ENCODE measurements at regions not wholly inside any gene's neighbourhood (a gene's known extent, or its start where the extent isn't known, plus 50 kb on each side); places are given as distances from the start of the nearest gene placed in this dataset.

- intact Hi-C loops (cut with micrococcal nuclease) = no loop called here
- Histone ChIP-seq H3K9me1 (replicated peaks; ENCODE audit: control insufficient read depth, extremely low read depth, insufficient read depth, low read length) (no peaks in the 10 kb centered on the region), H4K20me1 (replicated peaks; ENCODE audit: control insufficient read depth, extremely low read depth, insufficient read depth, low read length) (no peaks in the 10 kb centered on the region), H3K27ac (ENCODE audit: insufficient read depth, low read depth, low read length) (no peak overlapping the region), H3K9ac (replicated peaks; ENCODE audit: extremely low read depth, insufficient read depth, low read length) (no peak overlapping the region), H3K4me1 (ENCODE audit: control insufficient read depth, extremely low read depth, insufficient read depth, low read length) (no peaks in the 10 kb centered on the region), H3K4me3 (replicated peaks in 1 of 3; ENCODE audit: insufficient read depth in 1 of 3, low read depth in 1 of 3, low read length in 3 of 3) (no peak overlapping the region), H3K27me3 (ENCODE audit: control insufficient read depth in 2 of 2, insufficient read depth in 2 of 2, low read length in 2 of 2) (no peaks in the 10 kb centered on the region), H3K79me2 (ENCODE audit: control insufficient read depth, insufficient read depth, low read length) (no peaks in the 10 kb centered on the region), H2AFZ (ENCODE audit: low read depth, low read length) (no peak overlapping the region), H3K9me3 (replicated peaks; ENCODE audit: control insufficient read depth, insufficient read depth, low read length) (no peaks in the 10 kb centered on the region), H3K4me2 (ENCODE audit: insufficient read depth, low read length) (no peak overlapping the region), H3K36me3 (ENCODE audit: control insufficient read depth in 2 of 2, extremely low read depth in 1 of 2, insufficient read depth in 2 of 2, low read length in 2 of 2) (no peaks in the 10 kb centered on the region)
- DNase-seq (ENCODE audit: low read depth, low spot score) (no peak), FAIRE-seq (no peak)
- no TSS peak for BruUV-seq (replicated peaks)
- dilution Hi-C loops (cut with MboI; ENCODE audit: extremely low pct_ligation_motif_present, low sequenced_read_pairs) = no loop called here
- ChIA-PET POLR2A (no interaction called here), CTCF (no interaction called here)
- no peak for TF ChIP-seq MYC (IDR thresholded peaks at IDR 0.05; ENCODE audit: low read depth, low read length)
- no peak for TF ChIP-seq JUN (IDR thresholded peaks at IDR 0.05; ENCODE audit: borderline replicate concordance, insufficient read depth, insufficient read length, low read depth)
- TF ChIP-seq POLR2A (IDR thresholded peaks at IDR 0.05; ENCODE audit: low read depth, low read length) = no peak
- TF ChIP-seq MAX (IDR thresholded peaks at IDR 0.05; ENCODE audit: insufficient read depth, insufficient read length) = no peak
- no peak for TF ChIP-seq FOS (IDR thresholded peaks at IDR 0.05; ENCODE audit: borderline replicate concordance, insufficient read depth, low read length)
- TF ChIP-seq GATA2 (IDR thresholded peaks at IDR 0.05; ENCODE audit: insufficient read depth, insufficient read length, low read depth, low read length) = no peak
- TF ChIP-seq CTCF (IDR thresholded peaks at IDR 0.05; ENCODE audit: extremely low read depth in 1 of 2, insufficient read depth in 1 of 2, low read depth in 1 of 2, low read length in 2 of 2) = no peak
- TF ChIP-seq POLR2AphosphoS5 (IDR thresholded peaks at IDR 0.05; ENCODE audit: insufficient read depth, low read depth, low read length) = no peak
- no peak for TF ChIP-seq EZH2 (IDR thresholded peaks at IDR 0.05; ENCODE audit: borderline replicate concordance, low read depth, low read length, severe bottlenecking)
Observed at GRCh38 chr16:55039931-55040330, 109.3 kb downstream of the IRX5 start.

All from endothelial cell of umbilical vein (primary cell).